ENCODE measurements at regions not wholly inside any gene's neighbourhood (a gene's known extent, or its start where the extent isn't known, plus 50 kb on each side); places are given as distances from the start of the nearest gene placed in this dataset.
A peak's percentile ranks its signal among the peaks of the same experiment; 100 is the strongest.

GRCh38 chr10:90621577-90621976 is 236.3 kb downstream of the HTR7 start:
- DNase-seq (ENCODE audit: low spot score) (peak; percentile 59), ATAC-seq (peak; percentile 82)
- TF ChIP-seq FOXK1 (CRISPR knock-in tag; IDR thresholded peaks at IDR 0.05) (0 out of 2 replicates have a peak, but pooled peaks have one; percentile 23), ZNF121 (CRISPR knock-in tag; IDR thresholded peaks at IDR 0.05) (no peak)
- ChIA-PET POLR2A (no interaction called here), CTCF (interaction anchor here (0.8 to 1.8 kb wide), 3 partner anchors 29 to 37 kb away, joined by 3 to 4 read pairs (median 4); no protein-coding TSS in a partner anchor)
- H3K36me3 Mint-ChIP-seq = no peaks in the 10 kb centered on the region
- no peaks in the 10 kb centered on the region for H3K9me3 Mint-ChIP-seq
- no peak overlapping the region for H3K4me3 Mint-ChIP-seq
- no peak overlapping the region for H3K27ac Mint-ChIP-seq
- no peaks in the 10 kb centered on the region; the same call in 1 of the 2 replicates for H3K4me1 Mint-ChIP-seq
- no peaks in the 10 kb centered on the region; the same call in 1 of the 2 replicates for H3K27me3 Mint-ChIP-seq (ENCODE audit: low read depth)

GRCh38 chr10:90635111-90635765 is 222.6 kb downstream of the HTR7 start:
- Mint-ChIP-seq H3K9me3 (peaks cover 6% of the 10 kb centered on the region), H3K4me3 (no peak overlapping the region), H3K36me3 (peaks cover 11% of the 10 kb centered on the region), H3K27me3 (ENCODE audit: low read depth) (no peaks in the 10 kb centered on the region), H3K4me1 (peaks cover 42% of the 10 kb centered on the region), H3K27ac (peak overlapping the region; percentile 42; the same call in 1 of the 2 replicates)
- DNase-seq (ENCODE audit: low spot score) (no peak), ATAC-seq (peak; percentile 92)
- POLR2A ChIA-PET = no interaction called here
- CTCF ChIA-PET = no interaction called here
- no peak for TF ChIP-seq SOX15 (CRISPR knock-in tag; IDR thresholded peaks at IDR 0.05)
- TF ChIP-seq, protein P1, sequence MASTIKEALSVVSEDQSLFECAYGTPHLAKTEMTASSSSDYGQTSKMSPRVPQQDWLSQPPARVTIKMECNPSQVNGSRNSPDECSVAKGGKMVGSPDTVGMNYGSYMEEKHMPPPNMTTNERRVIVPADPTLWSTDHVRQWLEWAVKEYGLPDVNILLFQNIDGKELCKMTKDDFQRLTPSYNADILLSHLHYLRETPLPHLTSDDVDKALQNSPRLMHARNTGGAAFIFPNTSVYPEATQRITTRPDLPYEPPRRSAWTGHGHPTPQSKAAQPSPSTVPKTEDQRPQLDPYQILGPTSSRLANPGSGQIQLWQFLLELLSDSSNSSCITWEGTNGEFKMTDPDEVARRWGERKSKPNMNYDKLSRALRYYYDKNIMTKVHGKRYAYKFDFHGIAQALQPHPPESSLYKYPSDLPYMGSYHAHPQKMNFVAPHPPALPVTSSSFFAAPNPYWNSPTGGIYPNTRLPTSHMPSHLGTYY (CRISPR knock-in tag; IDR thresholded peaks at IDR 0.05) = no peak
- TF ChIP-seq MXD4 (CRISPR knock-in tag; IDR thresholded peaks at IDR 0.05; ENCODE audit: borderline replicate concordance) = no peak
- TF ChIP-seq ZNF532 (CRISPR knock-in tag; IDR thresholded peaks at IDR 0.05; ENCODE audit: borderline replicate concordance) = no peak
- TF ChIP-seq ATF1 (CRISPR knock-in tag; IDR thresholded peaks at IDR 0.05) = no peak
- no peak for TF ChIP-seq GRHL2 (CRISPR knock-in tag; IDR thresholded peaks at IDR 0.05; ENCODE audit: insufficient replicate concordance, severe bottlenecking)
- TF ChIP-seq TP53 (CRISPR knock-in tag; IDR thresholded peaks at IDR 0.05) = no peak
- no peak for TF ChIP-seq E2F1 (CRISPR knock-in tag; IDR thresholded peaks at IDR 0.05)
- TF ChIP-seq ELF4 (CRISPR knock-in tag; IDR thresholded peaks at IDR 0.05; ENCODE audit: low read depth) = no peak
- TF ChIP-seq ZNF263 (CRISPR knock-in tag; IDR thresholded peaks at IDR 0.05; ENCODE audit: low read depth) = no peak
- TF ChIP-seq ATF3 (CRISPR knock-in tag; conservative IDR thresholded peaks at IDR 0.05) = no peak
- TF ChIP-seq, protein P2, sequence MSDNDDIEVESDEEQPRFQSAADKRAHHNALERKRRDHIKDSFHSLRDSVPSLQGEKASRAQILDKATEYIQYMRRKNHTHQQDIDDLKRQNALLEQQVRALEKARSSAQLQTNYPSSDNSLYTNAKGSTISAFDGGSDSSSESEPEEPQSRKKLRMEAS (CRISPR knock-in tag; IDR thresholded peaks at IDR 0.05) = no peak
- TF ChIP-seq, protein P3, sequence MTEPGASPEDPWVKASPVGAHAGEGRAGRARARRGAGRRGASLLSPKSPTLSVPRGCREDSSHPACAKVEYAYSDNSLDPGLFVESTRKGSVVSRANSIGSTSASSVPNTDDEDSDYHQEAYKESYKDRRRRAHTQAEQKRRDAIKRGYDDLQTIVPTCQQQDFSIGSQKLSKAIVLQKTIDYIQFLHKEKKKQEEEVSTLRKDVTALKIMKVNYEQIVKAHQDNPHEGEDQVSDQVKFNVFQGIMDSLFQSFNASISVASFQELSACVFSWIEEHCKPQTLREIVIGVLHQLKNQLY (CRISPR knock-in tag; IDR thresholded peaks at IDR 0.05) = no peak
- TF ChIP-seq FOXK1 (CRISPR knock-in tag; IDR thresholded peaks at IDR 0.05) = no peak
- no peak for TF ChIP-seq TEAD1 (CRISPR knock-in tag; IDR thresholded peaks at IDR 0.05)
- TF ChIP-seq, protein P4, sequence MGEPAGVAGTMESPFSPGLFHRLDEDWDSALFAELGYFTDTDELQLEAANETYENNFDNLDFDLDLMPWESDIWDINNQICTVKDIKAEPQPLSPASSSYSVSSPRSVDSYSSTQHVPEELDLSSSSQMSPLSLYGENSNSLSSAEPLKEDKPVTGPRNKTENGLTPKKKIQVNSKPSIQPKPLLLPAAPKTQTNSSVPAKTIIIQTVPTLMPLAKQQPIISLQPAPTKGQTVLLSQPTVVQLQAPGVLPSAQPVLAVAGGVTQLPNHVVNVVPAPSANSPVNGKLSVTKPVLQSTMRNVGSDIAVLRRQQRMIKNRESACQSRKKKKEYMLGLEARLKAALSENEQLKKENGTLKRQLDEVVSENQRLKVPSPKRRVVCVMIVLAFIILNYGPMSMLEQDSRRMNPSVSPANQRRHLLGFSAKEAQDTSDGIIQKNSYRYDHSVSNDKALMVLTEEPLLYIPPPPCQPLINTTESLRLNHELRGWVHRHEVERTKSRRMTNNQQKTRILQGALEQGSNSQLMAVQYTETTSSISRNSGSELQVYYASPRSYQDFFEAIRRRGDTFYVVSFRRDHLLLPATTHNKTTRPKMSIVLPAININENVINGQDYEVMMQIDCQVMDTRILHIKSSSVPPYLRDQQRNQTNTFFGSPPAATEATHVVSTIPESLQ (CRISPR knock-in tag; IDR thresholded peaks at IDR 0.05) = no peak
- TF ChIP-seq JUN (CRISPR knock-in tag; IDR thresholded peaks at IDR 0.05) = no peak
- TF ChIP-seq ZNF219 (CRISPR knock-in tag; IDR thresholded peaks at IDR 0.05; ENCODE audit: borderline replicate concordance) = no peak
- TF ChIP-seq, protein P5, sequence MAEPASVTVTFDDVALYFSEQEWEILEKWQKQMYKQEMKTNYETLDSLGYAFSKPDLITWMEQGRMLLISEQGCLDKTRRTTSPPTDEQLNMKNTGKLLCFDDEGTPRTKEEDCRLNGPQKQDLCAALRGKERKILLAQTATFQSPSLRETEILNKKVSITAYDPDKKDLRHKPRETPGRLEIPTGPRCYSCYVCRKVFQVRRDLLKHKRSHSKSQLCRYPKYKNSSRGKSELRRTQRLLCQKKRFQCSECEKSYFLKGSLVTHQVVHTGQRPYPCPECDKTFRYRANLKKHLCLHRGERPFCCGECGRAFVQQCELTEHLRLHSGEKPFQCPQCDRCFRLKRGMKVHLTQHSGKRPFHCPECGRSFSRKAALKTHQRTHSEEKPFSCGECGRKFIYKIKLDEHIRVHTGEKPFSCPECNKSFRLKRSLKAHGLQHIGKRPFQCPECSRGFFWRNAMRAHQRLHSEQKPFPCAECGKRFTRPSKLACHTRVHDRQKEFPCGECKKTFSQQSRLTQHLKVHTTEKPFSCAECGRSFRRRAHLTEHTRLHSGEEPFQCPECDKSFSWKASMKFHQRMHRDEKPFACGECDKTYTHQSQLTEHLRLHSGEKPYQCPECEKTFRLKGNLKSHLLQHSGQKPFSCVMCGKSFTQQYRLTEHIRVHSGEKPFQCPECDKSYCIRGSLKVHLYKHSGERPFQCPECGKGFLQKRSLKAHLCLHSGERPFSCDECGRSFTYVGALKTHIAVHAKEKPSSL (CRISPR knock-in tag; conservative IDR thresholded peaks at IDR 0.05) = no peak

All from WTC11 (cell line).